SHP77 (cell line): ENCODE measurements at regions not wholly inside any gene's neighbourhood (a gene's known extent, or its start where the extent isn't known, plus 50 kb on each side); places are given as distances from the start of the nearest gene placed in this dataset.

Experiments
- DNase-seq, 2 experiments: peaks; one replicate each; lab custom pipeline; 2025; lab: John Stamatoyannopoulos, UW

DNA sequence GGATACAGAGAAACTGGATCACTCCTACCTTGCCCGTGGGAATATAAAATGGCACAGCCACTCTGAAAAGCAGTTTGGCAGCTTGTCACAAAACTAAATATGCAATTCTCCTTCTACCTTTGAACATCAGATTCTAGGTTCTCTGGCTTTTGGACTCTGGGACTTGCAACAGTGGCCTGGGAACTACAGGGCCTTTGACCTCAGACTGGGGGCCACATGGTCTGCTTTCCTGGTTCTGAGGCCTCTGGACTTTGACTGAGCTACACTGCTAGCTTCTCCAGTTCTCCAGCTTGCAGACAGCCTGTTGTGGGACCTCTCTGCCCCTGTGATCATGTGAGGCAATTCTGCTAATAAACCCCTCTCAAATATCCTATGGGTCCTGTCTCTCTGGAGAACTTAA is 168.8 kb downstream of the CDH26 start:
- DNase-seq: no peak

DNA sequence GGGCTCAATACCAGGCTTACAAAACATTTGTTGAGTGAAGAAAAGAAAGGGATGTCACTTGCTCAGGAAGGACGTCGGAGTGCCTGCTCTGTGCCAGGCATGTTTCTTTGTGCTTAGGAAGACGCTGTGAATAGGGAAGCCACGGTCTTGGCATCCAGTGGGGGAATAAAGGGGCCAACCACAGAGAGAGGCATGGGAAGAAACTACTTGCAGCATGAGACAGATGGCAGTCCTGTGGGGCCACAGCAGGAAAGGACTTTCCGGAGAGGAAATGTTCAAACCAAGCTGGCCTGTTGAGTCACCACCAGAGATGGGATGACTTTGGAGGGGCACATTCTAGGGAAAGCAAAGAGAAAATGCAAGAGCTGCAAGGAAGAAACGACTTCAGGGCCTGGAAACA is 173.2 kb downstream of the CDH26 start:
- DNase-seq: no peak

DNA sequence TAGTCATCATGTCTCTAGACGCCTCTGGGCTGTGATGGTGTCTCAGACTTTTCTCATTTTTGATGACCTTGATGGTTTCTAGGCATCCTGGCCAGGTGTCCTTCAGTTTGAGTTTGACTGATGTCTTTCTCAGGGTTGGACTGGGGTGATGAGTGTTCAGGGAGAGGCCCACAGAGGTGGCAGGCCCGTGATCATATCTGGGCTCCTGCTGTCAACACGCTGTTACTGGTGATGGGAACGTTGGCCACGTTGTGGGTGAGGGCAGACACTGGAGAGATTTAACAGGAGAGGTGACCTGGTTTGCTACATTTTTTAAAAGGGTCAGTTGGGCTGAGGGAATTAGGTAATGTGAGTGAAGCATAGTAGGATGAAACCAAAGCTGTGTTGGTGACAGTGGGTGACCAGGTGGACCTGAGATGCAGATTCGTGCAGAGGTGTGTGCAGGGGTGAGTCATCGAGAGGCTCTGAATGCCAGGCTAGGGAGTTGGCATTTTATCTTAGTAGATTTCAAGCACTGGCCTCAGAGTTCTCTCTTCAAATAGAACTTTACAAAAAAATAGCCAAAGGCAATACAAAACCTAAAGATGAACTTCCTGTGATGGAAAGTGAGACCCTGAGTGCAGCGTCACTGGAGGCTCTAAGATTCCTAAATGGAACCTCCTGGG is 174.1 kb downstream of the CDH26 start:
- no peak for DNase-seq

DNA sequence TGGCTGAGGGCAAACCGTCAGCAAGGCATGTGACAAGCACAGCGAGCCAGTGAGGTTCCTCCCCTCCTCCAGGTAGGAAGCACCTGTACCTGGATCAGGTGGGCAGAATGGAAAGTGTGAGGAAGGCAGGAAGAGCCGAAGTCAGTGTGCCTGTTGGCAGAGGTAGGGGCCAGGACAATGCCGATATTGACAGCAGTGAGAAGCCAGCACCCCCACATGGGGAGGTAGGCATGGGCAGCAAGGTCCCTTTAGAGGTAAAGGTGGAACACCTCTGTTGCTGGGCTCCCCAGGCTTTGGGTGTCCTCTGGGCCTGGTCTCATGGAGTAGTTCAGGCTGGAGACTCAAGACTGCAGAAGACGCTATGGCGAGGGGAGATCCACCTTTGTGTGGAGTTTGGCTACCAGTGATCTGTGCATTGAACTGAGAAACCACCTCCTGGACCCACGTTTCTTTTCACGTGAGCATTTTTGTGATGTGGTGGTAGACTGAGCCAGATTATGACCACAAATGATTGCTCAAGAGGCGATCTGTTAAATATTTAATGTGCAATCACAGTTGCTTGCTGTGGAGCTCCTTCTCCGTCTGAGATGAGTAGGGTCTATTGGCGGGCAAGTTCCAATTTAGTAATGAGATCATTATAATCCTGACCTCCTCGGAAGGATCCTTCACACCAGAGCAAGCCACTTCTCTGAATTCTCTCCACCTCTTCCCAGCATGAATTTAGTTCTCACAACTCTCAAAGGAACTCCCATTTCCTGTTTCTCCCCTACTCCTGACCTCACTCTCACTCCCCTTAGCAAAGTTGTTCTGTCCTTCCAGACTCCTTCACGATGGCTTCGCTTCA is 174.8 kb downstream of the CDH26 start:
- no peak for DNase-seq

DNA sequence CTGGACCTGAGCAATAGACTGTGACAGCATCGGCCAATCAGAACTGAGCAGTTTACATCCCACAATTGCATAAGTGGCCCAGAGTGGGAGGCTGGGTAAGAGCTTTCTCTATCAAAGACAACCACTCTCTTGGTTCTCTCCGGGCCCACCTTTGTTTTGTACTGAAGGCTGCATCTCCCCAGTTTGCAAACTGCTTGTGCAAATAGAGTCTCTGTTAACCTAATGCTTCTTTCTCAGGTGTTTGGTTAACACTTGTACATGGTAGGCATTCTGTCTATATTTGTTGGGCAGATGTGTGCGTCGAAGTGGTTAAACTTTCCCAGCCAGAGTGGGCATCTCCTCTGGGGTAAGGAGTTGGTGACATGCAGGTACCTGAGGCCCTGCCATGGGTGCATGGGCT is 177.1 kb downstream of the CDH26 start:
- no peak for DNase-seq

DNA sequence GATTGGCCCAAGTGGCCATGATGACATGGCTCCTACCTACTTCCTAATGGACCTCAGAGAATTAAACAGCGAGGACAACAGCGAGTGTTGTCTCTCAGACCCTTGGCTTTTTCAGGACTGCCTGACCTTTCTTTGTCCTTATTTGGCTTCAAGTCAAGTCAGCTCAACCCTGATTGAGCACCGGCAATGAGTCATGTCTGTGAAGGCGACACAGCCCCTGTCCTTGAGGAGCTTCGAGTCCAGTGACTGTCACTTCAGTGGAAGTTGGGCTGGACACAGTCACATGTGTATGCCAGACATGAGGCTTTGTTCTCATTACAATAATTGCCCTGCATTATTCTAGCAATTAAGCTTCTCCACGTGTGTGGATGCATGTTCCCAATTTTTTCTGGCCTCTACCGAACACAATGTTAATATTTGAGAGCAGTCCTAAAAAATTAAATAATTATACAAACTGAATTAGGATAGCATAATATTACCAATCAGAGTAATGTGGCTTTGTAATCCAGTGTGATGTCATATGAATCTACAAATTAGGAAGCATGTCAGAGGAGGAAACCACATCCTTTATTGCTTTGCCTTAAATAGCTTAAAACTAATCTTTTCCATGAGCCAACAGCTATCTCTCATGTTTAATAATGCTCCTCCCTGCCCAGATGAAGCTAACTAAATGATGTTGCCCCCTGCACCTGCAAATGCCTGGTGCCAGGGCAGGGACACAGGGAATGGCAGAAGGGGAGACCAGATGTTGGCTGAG is 178.6 kb downstream of the CDH26 start:
- DNase-seq: peak in 1 of 2 experiments; percentile 11

DNA sequence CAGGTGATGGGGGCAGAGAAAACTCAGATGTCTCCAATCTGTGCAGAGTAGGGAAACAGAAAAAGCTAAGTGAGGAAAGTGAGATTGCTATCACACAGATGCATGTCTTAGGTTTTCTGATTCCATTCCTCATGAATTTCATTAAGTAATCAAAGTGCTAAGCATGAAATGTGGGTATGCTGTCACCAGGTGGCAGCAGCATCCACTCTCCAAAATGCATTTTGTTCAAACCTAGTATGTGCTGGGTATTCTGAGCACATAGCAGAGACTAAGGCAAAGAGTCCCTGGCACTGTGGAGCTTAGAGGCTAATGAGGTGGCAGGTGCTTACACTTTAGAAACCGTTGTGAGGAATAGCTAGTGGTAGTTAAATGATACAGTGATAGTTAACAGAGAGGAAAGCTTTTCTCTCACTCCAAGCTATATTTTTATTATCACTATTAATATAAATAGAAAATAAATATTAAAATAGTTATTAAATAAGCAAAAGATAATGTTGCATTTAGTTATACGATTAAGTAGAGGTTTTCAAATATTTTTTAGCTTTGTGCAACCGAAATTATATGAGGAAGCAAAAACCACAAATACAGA is 179.5 kb downstream of the CDH26 start:
- DNase-seq: peak; percentile 84 to 88

DNA sequence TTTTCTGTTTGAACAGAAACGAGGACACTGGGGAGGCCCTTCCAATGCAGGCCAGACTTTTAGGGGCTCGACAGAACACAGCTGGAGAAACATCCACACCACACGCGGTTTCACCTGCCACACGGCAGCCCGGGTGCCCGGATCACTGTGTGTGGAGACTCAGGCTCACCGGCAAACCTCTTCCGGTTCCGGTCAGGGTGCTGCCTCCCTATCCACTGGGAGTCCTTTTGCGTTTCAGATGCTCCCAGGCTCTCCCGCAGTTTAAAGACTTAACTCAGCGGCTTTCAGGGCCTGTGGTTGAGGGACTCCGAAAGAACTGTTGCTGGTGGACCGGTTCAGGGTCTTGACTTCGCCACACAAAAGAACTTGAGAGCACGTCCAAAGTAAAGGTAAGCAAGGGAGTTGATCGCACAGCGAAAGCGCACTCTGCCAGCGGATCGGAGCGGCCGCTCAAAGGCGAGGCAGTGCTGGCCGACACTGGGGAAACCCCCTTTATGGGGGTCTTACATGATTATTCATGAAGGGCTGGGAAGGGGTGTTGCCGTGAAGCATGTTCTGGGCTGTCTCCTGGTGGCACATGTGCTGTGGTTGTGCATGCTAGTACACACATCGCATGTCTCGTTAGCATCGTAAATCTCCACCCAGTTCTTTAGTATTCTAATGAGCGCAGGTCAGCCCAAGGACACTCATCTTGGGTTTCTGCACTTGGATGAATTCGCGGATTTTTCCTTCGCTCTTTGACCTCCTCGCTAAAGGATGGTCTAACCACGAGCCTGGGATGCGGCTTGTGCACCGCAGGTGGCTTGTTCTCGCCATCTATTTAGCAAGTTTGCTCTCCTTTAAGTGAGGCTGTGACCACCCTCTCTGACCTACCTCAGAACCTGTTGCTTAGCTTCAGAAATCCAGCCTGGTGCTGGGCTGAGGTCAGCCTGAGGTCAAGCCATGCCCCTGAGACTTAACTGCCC is 180.3 kb downstream of the CDH26 start:
- DNase-seq: peak; percentile 94 to 96

DNA sequence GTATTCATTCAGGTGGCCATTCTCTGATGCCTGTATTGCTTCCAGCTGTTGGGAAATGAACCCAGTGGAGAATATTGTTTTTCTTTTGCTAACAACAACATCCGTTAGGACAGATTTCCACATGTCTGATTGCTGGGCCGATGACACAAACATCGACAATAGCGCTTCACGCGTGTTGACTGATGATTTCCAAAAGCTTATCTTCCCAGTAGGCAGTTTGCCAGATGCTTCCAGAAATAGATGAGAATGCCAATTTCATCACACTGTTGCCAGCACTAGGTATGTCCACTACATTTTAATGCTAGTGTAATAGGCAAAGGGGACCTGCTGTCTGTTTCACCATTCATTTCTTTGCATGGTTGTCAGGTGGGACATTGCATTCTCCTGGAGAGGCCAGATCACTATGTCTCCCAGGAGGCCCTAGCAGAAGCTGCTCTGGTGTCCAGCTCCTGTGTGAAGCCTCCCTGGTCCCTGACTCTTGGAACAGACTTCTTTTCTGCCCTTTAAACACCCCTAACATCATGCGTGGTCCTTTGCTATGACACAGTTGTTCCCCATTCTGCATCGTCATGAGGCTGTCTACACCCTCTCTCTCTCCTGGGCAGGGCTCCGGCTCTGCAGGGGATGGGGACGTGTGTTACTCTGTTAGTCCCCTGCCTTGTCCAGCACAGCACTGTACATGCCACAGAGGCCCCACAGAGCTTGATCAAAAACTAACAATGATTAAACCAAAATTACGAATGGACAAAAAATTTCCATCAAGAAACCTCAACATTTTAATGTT is 181.6 kb downstream of the CDH26 start:
- DNase-seq: no peak

DNA sequence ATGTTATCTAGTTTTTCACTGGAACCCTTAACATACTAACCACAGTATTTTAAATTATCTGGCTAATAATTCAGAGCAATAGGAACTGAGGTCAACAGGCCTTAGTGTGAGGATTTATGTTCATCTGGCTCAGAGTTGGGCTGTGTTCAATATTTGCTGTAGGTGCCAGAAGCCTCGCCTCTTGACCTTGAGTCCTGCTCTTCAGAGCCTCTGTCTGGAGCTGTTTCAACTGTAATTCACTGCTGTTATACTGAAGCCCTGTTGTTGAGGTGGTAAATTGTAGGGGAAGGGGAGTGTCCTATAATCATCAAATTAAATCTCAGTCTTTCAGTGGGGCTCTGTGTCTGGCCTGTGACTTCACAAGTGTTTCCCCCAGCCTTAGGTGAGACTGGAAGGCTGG is 184.4 kb downstream of the CDH26 start:
- DNase-seq: no peak

DNA sequence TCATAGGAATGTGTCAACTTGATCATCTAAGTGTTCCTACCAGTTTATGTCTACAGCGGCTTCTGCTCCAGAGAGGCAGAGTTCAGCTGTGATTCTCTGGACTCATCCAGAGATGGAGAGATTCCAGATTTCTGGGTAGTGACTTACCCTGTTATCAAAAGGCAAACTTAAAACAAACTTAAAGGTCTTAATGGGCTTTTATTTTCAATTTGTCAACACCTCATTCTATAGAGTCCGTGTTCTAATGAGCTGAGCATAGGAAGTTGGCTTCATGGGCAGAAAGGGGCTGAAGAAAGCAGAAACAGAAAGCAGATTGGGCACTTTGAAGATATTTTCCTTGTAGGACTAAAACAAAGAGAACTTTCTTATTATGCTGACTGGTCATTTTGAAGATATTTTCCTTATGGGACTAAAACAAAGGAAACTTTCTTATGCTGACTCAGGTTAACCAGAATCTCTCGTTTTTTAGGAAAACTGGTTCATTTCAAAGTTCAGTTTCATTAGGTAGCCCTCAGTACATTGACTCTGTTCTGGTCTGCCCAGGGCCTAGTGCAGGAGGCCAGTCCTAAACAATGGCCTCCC is 185.1 kb downstream of the CDH26 start:
- DNase-seq: no peak

DNA sequence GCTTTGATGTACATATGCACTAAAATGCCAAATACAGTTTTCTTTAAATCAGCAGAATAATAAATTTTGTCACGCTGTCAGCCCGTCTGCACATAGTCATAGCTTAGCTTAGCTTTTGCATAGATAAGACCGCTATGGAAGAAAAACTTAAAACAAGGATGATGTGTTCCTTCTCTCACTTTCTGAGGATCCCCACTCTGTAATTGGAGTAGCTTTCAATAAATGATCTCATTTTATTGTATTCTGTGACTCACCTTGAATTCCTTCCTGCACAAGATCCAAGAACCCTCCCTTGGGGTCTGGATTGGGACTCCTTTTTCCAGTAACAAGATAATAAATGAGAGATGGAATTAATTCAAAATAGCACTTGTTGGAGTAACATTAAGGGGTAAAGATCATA is 186.2 kb downstream of the CDH26 start:
- DNase-seq: no peak

DNA sequence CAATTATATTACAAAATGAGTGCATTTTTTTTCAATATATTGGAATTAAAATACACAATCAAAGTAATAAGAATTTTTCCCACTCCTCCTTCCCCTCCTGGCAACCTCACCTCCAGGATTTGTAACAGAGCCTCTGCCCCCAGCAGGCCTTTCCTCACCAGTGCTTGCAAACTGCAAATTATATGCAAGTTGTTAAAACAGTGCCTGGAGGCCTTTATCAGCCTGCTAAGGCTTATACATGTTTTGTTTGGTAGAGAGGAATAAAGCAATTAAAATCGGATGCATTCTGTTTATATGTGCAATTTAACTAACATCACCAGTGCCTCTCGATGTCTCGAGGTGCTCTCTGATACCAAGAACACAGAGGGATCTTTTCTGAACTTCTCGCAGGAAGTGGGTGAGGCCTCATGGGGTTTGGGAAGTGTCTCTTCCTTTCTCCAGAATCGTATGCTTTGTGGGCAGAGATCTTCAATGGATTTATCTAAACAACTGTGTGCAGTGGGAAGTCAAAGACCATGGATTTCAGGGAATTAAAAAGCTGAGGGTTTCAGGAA is 186.8 kb downstream of the CDH26 start:
- no peak for DNase-seq

DNA sequence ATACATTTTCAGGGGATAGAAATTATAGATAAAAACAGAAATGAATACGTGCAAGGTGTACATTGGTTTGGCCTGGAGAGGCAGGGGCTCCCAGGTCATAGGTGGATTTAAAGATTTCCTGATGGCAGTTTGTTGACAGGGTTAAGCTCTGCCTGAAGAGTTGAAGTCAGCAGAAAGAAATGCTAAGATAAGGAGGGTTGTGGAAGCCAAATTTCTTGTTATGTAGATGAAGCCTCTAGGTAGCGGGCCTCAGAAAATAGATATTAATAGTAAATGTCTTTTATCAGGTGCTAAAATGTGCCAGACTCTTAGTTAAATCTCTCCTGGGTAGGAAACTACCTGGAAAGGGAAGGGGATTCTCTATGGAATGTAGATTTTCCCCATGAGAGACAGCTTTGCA is 188.8 kb downstream of the CDH26 start:
- DNase-seq: no peak

DNA sequence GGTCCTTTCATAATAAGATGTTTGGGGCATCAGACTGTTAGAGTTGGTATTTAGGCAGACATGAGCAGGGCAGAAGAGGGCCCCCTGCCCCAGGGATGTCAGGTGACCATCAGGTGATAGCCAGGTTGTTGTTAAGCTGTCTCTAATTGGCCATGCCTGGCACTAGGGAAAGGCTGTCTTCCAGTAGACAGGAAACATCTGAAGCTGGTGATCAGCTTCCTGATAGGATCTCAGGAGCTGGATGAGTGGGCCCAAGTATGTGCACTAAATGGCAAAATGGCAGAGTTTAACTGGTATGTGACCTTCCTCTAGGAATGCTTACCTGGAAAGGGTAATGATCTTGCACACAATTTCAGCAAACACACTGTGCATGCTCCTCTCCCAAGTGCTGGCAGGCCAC is 190.7 kb downstream of the CDH26 start:
- no peak for DNase-seq

DNA sequence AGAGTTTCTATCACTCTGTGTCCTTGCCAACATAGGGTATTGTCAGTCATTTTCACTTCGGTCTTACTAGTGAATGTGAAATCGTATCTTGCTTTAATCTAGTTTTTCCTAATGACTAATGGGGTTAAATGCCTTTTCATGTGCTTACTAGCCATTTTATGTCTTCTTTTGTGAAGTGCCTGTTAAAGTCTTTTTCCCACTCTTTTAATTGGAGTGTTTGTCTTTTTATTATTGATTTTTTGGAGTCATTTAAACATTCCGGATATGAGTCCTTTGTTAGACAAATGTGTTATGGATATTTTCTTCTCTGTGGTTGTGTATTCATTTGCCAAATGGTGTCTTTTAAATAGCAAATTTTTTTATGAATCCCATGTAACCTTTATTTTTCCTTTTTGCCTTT is 194.6 kb downstream of the CDH26 start:
- no peak for DNase-seq

DNA sequence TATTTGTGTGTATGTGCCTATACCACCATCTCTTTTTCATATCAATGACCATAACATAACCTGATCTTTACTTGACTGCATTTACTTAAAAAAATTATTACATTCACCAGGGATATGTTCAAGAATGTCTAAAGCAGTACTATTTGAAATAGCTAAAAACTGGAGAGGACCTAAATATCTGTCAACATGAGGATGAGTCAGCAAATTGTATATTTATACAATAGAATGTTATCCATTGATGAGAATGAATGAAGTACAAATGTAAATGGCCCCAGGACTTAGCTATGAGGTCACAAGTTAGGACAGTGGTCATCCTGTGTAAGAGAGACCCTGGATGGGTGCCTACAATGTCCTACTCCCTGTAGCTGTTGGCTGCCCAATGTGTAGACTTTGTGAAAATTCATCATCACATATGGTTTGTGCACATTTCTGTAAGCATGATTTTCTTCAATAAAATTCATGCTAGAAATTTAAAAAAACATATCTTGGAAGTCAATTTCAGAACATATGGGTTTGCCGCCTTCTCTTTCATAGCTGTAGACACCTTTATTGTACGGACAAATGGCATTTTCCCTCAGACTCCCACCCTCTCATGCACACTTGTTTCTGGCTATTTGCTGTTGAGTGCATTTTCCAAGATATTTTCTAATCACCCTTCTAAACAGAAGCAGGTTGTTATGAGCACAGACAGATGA is 202.4 kb downstream of the CDH26 start:
- DNase-seq: no peak

DNA sequence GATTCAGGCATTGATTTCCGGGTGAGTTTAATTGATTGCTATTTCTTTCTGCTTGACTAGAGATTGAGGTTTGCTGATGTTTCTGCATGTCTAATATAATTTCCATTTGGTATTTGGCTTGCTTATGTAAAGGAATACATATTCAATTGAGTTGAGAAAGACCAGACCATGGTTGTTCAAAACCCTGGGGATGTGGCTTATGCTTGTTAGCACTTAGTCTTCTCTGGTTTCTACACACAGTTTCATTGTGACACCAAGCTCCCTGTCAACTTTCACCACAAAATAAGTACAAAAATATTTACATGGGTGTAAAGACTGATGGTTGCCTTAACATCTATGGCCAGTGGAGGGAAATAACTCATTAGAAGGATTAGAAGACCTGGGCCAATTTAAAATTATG is 209.6 kb downstream of the CDH26 start:
- DNase-seq: no peak

DNA sequence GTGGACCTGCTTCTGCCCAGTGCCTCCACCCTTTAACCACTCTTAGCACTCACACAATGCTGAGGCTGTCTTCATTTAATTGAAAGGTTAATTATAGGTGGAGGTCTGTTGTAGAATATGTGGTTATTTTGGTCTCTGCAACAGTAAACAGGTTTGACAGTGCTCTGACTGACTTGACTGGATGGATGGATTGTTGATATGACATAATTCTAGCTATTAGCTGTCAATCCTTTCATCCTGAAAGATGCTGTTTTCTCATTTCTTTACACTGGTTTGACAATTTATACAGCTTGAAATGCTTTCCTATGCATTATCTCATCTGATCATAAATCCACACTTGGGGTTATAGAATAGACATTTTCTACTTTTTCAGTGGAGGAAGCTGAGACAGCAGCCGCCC is 210.7 kb downstream of the CDH26 start:
- DNase-seq: no peak
